Ectodermal cell (in vitro differentiated cells): ENCODE measurements at regions not wholly inside any gene's neighbourhood (a gene's known extent, or its start where the extent isn't known, plus 50 kb on each side); places are given as distances from the start of the nearest gene placed in this dataset.

Source experiments
- H3K27ac ChIP-seq: 2 replicates; pipeline ENCODE4 v1.7.0; 2013; ENCODE audit warnings: mild to moderate bottlenecking, low read depth, low read length; ENCODE audit not compliant: insufficient read depth, poor library complexity, severe bottlenecking
- H3K27me3 ChIP-seq: 2 replicates; pipeline ENCODE4 v1.7.0; 2013; ENCODE audit warnings: mild to moderate bottlenecking, low read length; ENCODE audit not compliant: insufficient read depth, control insufficient read depth, poor library complexity, severe bottlenecking
- H3K36me3 ChIP-seq: one replicate; pipeline ENCODE4 v1.7.0; 2013; ENCODE audit warnings: low read length; ENCODE audit not compliant: control insufficient read depth, insufficient read depth
- H3K4me1 ChIP-seq: one replicate; pipeline ENCODE4 v1.7.0; 2013; ENCODE audit warnings: low read length; ENCODE audit not compliant: control insufficient read depth, insufficient read depth
- H3K4me3 ChIP-seq: 2 replicates; pipeline ENCODE4 v1.7.0; 2013; ENCODE audit warnings: low read depth, low read length, control low read depth; ENCODE audit not compliant: insufficient read depth
- H3K9me3 ChIP-seq: 2 replicates; pipeline ENCODE4 v1.7.0; 2013; ENCODE audit warnings: mild to moderate bottlenecking, low read length, moderate library complexity; ENCODE audit not compliant: control insufficient read depth
- whole genome bisulfite sequencing, 2 experiments: methylation state at CpG; one replicate each; pipeline ENCODE4 v1.1.7; 2013; ENCODE audit warnings: missing lambda C conversion rate in 2 of 2; 5-methylcytosine and 5-hydroxymethylcytosine counted together

- Histone ChIP-seq H3K36me3 (no peaks in the 10 kb centered on the region), H3K4me3 (no peak overlapping the region), H3K4me1 (no peaks in the 10 kb centered on the region), H3K9me3 (no peaks in the 10 kb centered on the region), H3K27ac (no peak overlapping the region), H3K27me3 (no peaks in the 10 kb centered on the region)
- 60 to 96% methylated on average over 1 to 5 of the region's 6 CpGs for WGBS, 2 experiments
Observed at GRCh38 chr3:103385961-103386656, 951.3 kb downstream of the ZPLD1 start.

GRCh38 chr3:103388214-103388613, 953.4 kb downstream of the ZPLD1 start:
- H3K9me3 ChIP-seq, result no peaks in the 10 kb centered on the region
- no peaks in the 10 kb centered on the region for H3K4me1 ChIP-seq
- no peaks in the 10 kb centered on the region for H3K27me3 ChIP-seq
- H3K4me3 ChIP-seq, result no peak overlapping the region
- no peaks in the 10 kb centered on the region for H3K36me3 ChIP-seq
- 96 to 100% methylated on average over 2 of the region's 2 CpGs for WGBS, 2 experiments
- no peak overlapping the region for H3K27ac ChIP-seq

- no peaks in the 10 kb centered on the region for H3K36me3 ChIP-seq
- no CpG with 5 or more reads among the region's 1 CpG for WGBS, 2 experiments
- H3K27ac ChIP-seq, result no peak overlapping the region
- H3K9me3 ChIP-seq, result no peaks in the 10 kb centered on the region
- H3K4me3 ChIP-seq, result no peak overlapping the region
- no peaks in the 10 kb centered on the region for H3K4me1 ChIP-seq
- H3K27me3 ChIP-seq, result no peaks in the 10 kb centered on the region
Observed at GRCh38 chr3:103389356-103389755, 954.5 kb downstream of the ZPLD1 start.

- 91 to 93% methylated on average over 4 of the region's 4 CpGs for WGBS, 2 experiments
- Histone ChIP-seq H3K4me1 (no peaks in the 10 kb centered on the region), H3K27me3 (no peaks in the 10 kb centered on the region)
Observed at GRCh38 chr3:103393395-103394186, 958.8 kb downstream of the ZPLD1 start.

GRCh38 chr3:103403191-103403590, 968.4 kb downstream of the ZPLD1 start:
- WGBS, 2 experiments, result 100% methylated on average over 1 of the region's 2 CpGs; no CpG with 5 or more reads in 1 of the 2 experiments

More at GRCh38 chr3:103393395-103394186, 958.8 kb downstream of the ZPLD1 start:
- Histone ChIP-seq H3K36me3 (no peaks in the 10 kb centered on the region), H3K4me3 (no peak overlapping the region), H3K27ac (no peak overlapping the region), H3K9me3 (no peaks in the 10 kb centered on the region)

GRCh38 chr3:103406320-103406850, 971.6 kb downstream of the ZPLD1 start:
- Histone ChIP-seq H3K4me3 (no peak overlapping the region), H3K27ac (no peak overlapping the region), H3K36me3 (no peaks in the 10 kb centered on the region), H3K27me3 (no peaks in the 10 kb centered on the region), H3K4me1 (no peaks in the 10 kb centered on the region), H3K9me3 (no peaks in the 10 kb centered on the region)
- 93 to 97% methylated on average over 5 to 7 of the region's 7 CpGs for WGBS, 2 experiments

More at GRCh38 chr3:103403191-103403590, 968.4 kb downstream of the ZPLD1 start:
- no peak overlapping the region for H3K4me3 ChIP-seq
- no peaks in the 10 kb centered on the region for H3K4me1 ChIP-seq
- no peaks in the 10 kb centered on the region for H3K27me3 ChIP-seq
- no peaks in the 10 kb centered on the region for H3K9me3 ChIP-seq
- H3K27ac ChIP-seq, result no peak overlapping the region
- no peaks in the 10 kb centered on the region for H3K36me3 ChIP-seq

- 77 to 79% methylated on average over 14 to 16 of the region's 17 CpGs for WGBS, 2 experiments
- Histone ChIP-seq H3K36me3 (no peaks in the 10 kb centered on the region), H3K4me1 (no peaks in the 10 kb centered on the region), H3K27me3 (no peaks in the 10 kb centered on the region), H3K9me3 (no peaks in the 10 kb centered on the region), H3K4me3 (no peak overlapping the region), H3K27ac (no peak overlapping the region)
Observed at GRCh38 chr3:103410231-103410630, 975.4 kb downstream of the ZPLD1 start.

- no peaks in the 10 kb centered on the region for H3K27me3 ChIP-seq
- 96 to 98% methylated on average over 3 of the region's 3 CpGs for WGBS, 2 experiments
- no peak overlapping the region for H3K4me3 ChIP-seq
Observed at GRCh38 chr3:103421460-103421859, 986.6 kb downstream of the ZPLD1 start.

GRCh38 chr3:103437883-103438282, 1003.1 kb downstream of the ZPLD1 start:
- H3K4me3 ChIP-seq, result no peak overlapping the region
- no peaks in the 10 kb centered on the region for H3K9me3 ChIP-seq
- no peak overlapping the region for H3K27ac ChIP-seq
- H3K4me1 ChIP-seq, result no peaks in the 10 kb centered on the region
- peaks cover 2% of the 10 kb centered on the region for H3K36me3 ChIP-seq
- no peaks in the 10 kb centered on the region for H3K27me3 ChIP-seq
- WGBS, 2 experiments, result 91 to 94% methylated on average over 4 of the region's 4 CpGs

More at GRCh38 chr3:103421460-103421859, 986.6 kb downstream of the ZPLD1 start:
- Histone ChIP-seq H3K9me3 (no peaks in the 10 kb centered on the region), H3K36me3 (no peaks in the 10 kb centered on the region), H3K27ac (no peak overlapping the region), H3K4me1 (no peaks in the 10 kb centered on the region)

GRCh38 chr3:103440539-103441203, 1005.9 kb downstream of the ZPLD1 start:
- no peak overlapping the region for H3K4me3 ChIP-seq
- no peak overlapping the region for H3K27ac ChIP-seq
- H3K36me3 ChIP-seq, result peaks cover 2% of the 10 kb centered on the region
- no peaks in the 10 kb centered on the region for H3K9me3 ChIP-seq
- no peaks in the 10 kb centered on the region for H3K27me3 ChIP-seq
- 93 to 94% methylated on average over 1 of the region's 1 CpG for WGBS, 2 experiments
- no peaks in the 10 kb centered on the region for H3K4me1 ChIP-seq
